22Rv1 (cell line): ENCODE measurements at regions not wholly inside any gene's neighbourhood (a gene's known extent, or its start where the extent isn't known, plus 50 kb on each side); places are given as distances from the start of the nearest gene placed in this dataset.

Source experiments
- H3K27ac ChIP-seq: fragments of 450-650 bp; 2 replicates; pipeline ENCODE4 v1.5.1; 2017
- ZFX ChIP-seq: fragments of 450-650 bp; IDR thresholded peaks from 2 replicates; pipeline ENCODE4 v1.6.1; 2017; ENCODE audit warnings: antibody characterized with exemption, borderline replicate concordance
- TF ChIP-seq, protein P1 (sequence below): fragments of 450-650 bp; IDR thresholded peaks from 2 replicates; pipeline ENCODE4 v1.5.1; 2017; ENCODE audit warnings: mild to moderate bottlenecking

DNA sequence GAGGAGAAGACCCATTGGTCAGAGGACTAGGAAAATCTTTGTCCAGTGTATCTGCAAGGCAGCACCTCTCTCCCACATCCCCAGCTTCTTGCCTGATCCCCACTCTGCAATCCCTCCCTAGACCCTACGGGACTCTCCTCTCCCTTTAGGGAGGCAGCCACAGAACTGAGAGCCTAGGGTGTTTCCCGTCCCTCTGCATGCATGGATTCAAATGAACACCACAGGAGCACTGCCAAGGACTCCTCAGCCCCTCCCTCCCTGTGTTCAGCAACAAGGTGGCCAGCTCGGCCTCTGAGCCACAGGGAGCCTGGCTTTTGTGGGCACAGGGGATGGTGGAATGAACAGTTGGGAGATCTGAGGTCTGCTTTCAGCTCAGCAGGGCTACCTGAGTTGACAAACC lies 117.1 kb downstream of the TXNL1 start:
- no peak for TF ChIP-seq ZFX
- TF ChIP-seq, protein P1, sequence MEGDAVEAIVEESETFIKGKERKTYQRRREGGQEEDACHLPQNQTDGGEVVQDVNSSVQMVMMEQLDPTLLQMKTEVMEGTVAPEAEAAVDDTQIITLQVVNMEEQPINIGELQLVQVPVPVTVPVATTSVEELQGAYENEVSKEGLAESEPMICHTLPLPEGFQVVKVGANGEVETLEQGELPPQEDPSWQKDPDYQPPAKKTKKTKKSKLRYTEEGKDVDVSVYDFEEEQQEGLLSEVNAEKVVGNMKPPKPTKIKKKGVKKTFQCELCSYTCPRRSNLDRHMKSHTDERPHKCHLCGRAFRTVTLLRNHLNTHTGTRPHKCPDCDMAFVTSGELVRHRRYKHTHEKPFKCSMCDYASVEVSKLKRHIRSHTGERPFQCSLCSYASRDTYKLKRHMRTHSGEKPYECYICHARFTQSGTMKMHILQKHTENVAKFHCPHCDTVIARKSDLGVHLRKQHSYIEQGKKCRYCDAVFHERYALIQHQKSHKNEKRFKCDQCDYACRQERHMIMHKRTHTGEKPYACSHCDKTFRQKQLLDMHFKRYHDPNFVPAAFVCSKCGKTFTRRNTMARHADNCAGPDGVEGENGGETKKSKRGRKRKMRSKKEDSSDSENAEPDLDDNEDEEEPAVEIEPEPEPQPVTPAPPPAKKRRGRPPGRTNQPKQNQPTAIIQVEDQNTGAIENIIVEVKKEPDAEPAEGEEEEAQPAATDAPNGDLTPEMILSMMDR = no peak
- H3K27ac ChIP-seq = no peak overlapping the region

DNA sequence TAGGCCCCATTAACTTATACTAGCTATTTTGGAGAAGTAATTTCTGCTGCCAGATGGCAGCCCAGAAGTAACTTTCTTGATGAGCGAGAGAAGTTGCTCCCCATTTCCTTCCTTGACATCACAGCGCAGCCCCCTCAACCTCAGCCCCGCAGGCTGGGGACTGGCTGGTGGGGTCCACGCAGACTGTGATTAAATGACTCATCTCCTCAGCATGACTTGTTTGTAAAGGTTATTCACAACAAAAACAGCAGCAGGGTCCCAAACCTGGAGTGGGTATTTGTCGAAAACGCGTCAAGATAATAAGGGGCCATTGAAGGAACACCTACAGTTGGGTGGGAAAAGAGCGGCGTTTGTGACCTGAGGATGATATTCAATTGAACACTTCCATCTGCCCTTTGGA lies 120.6 kb downstream of the TXNL1 start:
- TF ChIP-seq, protein P1 = no peak
- no peak for TF ChIP-seq ZFX
- no peak overlapping the region for H3K27ac ChIP-seq

DNA sequence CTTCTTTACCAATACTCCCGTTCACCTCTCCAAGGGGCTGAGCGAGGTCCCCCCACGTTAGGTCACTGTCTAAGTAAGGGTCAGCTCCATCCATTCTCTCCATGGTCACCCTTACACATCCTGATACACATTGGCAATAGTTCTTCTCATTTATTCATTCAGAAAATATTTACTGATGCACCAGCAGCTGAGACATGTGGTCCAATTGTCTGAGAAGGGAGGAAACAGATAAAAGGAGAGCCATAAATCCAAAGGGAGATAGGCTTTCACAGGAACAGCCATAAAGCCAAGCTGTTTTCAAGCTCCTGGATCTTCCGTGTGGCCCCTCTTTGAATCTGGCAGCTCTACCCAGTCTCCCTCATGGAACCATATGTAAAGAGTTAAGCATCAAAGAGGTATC lies 121.2 kb downstream of the TXNL1 start:
- no peak overlapping the region for H3K27ac ChIP-seq
- TF ChIP-seq ZFX = no peak
- TF ChIP-seq, protein P1 = no peak

DNA sequence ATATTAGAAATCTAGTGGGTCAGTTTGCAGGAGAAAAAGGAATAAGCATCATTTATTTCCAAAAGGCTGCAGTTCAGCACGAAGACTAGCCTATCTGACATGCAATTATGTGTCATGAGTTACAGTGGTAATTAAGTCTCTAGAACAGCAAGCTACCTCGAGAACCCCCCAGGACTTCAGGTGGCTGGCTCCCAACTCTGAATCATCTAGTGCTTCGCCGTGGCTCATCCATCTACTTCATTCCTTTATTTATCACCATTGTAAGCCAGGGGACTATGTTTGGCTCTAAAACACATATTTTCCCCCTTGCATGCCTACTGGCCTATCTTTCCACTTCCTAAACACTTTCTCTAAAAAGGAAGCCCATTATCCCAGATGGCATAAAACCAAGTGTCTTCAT lies 121.6 kb downstream of the TXNL1 start:
- TF ChIP-seq ZFX = no peak
- TF ChIP-seq, protein P1 = no peak

DNA sequence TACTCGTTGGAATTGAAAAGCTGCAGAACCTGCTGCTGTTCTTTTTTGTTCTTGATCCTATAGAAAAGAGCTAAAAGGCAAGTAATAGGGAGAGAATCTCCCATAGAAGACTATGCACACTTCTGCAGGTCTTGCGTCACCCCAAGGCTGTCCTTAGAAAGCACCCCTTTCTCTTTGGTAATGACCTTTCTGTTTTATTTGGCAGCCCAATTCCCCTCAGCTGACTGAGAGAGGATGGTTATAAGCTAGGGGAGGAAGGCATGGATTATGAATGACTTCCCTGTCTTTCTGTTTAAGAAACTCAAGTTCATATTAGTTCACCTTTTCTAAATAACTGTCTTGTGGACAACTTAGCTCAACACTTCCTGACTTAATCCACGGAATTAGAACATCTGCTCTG lies 122.9 kb downstream of the TXNL1 start:
- no peak overlapping the region for H3K27ac ChIP-seq
- TF ChIP-seq, protein P1 = no peak
- TF ChIP-seq ZFX = no peak

More for the DNA sequence above, 121.6 kb downstream of the TXNL1 start:
- no peak overlapping the region for H3K27ac ChIP-seq

DNA sequence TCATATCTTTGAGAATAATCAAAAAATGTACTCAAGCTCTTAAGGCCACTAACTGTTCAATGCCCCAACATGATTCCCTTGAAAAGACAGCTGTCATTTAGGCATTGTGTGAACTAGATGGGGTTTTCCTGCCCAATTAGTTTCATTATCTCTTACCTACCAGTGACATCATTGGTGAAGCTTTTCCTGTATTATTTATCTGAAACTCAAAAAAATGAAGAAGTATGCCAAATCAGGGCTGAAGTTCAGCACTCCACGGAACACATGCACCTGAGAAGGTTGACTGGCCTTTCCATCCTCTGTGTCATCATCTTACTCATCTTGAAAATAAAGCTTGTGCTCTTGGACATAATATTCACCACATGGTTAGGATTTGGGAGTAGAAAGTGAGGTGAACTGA lies 126.4 kb downstream of the TXNL1 start:
- TF ChIP-seq, protein P1 = no peak
- no peak for TF ChIP-seq ZFX
- H3K27ac ChIP-seq = no peak overlapping the region

DNA sequence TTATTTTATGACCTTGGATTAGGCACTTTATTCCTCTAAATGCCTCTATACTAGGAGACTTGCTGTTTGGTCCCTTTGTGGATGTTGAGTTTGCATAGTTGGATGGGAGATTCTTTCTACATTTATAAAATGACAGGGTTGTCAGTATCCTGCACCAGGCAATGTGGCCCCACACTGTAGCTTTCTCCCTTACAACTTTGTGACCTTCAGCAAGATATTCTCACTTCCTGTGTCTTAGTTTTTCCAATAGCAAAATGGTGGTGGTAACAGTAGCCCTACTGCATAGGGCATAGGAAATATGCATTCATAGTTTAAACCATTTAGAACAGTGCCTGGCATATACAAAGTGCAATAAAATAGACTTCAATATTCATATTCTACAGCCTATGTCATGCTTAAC lies 128.3 kb downstream of the TXNL1 start:
- no peak overlapping the region for H3K27ac ChIP-seq
- TF ChIP-seq, protein P1 = no peak
- TF ChIP-seq ZFX = no peak
